Ascending aorta (tissue), 2 donors: ENCODE measurements at regions not wholly inside any gene's neighbourhood (a gene's known extent, or its start where the extent isn't known, plus 50 kb on each side); places are given as distances from the start of the nearest gene placed in this dataset.

Experiments used
- DNase-seq, 2 donors: peaks; one replicate each; pipeline ENCODE4 v3.0.0-alpha.2; 2019; ENCODE audit warnings: low spot score in 2 of 2
- H3K27ac ChIP-seq, 2 donors: fragments of 200-600 bp; sonication (generic); one replicate each; pipeline ENCODE4 v1.5.1; 2016 to 2017; ENCODE audit warnings: mild to moderate bottlenecking in 1 of 2
- H3K27me3 ChIP-seq: fragments of 200-600 bp; sonication (generic); one replicate; pipeline ENCODE4 v1.5.1; 2017
- H3K36me3 ChIP-seq, 2 donors: fragments of 200-600 bp; sonication (generic); one replicate each; pipeline ENCODE4 v1.5.1; 2016
- H3K4me1 ChIP-seq, 2 donors: fragments of 200-600 bp; sonication (generic); one replicate each; pipeline ENCODE4 v1.5.1; 2016 to 2017; ENCODE audit warnings: mild to moderate bottlenecking in 1 of 2
- H3K4me3 ChIP-seq, 2 donors: fragments of 200-600 bp; sonication (generic); one replicate each; pipeline ENCODE4 v1.5.1; 2016 to 2017; ENCODE audit warnings: mild to moderate bottlenecking in 1 of 2
- H3K9me3 ChIP-seq, 2 donors: fragments of 200-600 bp; sonication (generic); one replicate each; pipeline ENCODE4 v1.5.1; 2016
- intact Hi-C: fragments of 100-400 bp; cut with DNase I; formaldehyde crosslinking; loops from one replicate; pipeline ENCODE4 v1.15.1; 2023
- TF ChIP-seq, protein P1 (sequence below), 3 experiments: fragments of 200-600 bp in 2 of 3; fragments of 450-650 bp in 1 of 3; sonication (generic) in 2 of 3; IDR thresholded peaks; one replicate each; pipeline ENCODE4 v1.5.1; 2016 to 2019; ENCODE audit warnings: antibody characterized with exemption in 3 of 3, mild to moderate bottlenecking in 1 of 3, moderate library complexity in 1 of 3

DNA sequence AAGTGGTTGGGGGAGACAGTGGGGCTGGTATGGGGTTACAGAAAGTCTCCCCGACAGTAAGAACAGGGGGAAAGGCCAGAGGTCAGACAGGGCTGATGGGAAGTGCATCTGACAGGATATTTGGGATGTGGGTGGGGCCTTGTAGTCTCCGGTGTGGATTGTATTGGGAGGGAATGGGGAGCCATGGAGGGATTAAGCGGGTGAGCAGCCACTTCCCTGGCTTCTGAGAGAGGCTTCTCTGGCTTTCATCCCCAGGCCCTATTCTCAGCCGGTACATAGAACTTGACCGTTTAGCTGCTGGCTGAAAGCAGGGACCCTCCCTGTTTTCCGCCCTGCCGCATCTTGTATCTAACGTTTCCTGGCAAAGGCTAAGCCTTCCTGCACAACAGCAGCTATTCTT, 222.0 kb upstream of the LHX5 start:
- H3K36me3 ChIP-seq, result no peaks in the 10 kb centered on the region
- no peak overlapping the region for H3K27ac ChIP-seq
- no peaks in the 10 kb centered on the region for H3K9me3 ChIP-seq
- no peaks in the 10 kb centered on the region for H3K27me3 ChIP-seq
- TF ChIP-seq, protein P1, sequence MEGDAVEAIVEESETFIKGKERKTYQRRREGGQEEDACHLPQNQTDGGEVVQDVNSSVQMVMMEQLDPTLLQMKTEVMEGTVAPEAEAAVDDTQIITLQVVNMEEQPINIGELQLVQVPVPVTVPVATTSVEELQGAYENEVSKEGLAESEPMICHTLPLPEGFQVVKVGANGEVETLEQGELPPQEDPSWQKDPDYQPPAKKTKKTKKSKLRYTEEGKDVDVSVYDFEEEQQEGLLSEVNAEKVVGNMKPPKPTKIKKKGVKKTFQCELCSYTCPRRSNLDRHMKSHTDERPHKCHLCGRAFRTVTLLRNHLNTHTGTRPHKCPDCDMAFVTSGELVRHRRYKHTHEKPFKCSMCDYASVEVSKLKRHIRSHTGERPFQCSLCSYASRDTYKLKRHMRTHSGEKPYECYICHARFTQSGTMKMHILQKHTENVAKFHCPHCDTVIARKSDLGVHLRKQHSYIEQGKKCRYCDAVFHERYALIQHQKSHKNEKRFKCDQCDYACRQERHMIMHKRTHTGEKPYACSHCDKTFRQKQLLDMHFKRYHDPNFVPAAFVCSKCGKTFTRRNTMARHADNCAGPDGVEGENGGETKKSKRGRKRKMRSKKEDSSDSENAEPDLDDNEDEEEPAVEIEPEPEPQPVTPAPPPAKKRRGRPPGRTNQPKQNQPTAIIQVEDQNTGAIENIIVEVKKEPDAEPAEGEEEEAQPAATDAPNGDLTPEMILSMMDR (IDR thresholded peaks at IDR 0.05), result no peak
- H3K4me3 ChIP-seq, result no peak overlapping the region
- intact Hi-C loops, result no loop called here
- DNase-seq, result no peak
- H3K4me1 ChIP-seq, result no peaks in the 10 kb centered on the region

GRCh38 chr12:113689047-113689610, 217.5 kb upstream of the LHX5 start:
- no peaks in the 10 kb centered on the region for H3K27me3 ChIP-seq
- no peak overlapping the region for H3K4me3 ChIP-seq
- intact Hi-C loops, result no loop called here
- H3K27ac ChIP-seq, result no peak overlapping the region
- TF ChIP-seq, protein P1 (IDR thresholded peaks at IDR 0.05), result no peak
- no peak for DNase-seq
- no peaks in the 10 kb centered on the region for H3K9me3 ChIP-seq
- H3K4me1 ChIP-seq, result no peaks in the 10 kb centered on the region
- H3K36me3 ChIP-seq, result no peaks in the 10 kb centered on the region

DNA sequence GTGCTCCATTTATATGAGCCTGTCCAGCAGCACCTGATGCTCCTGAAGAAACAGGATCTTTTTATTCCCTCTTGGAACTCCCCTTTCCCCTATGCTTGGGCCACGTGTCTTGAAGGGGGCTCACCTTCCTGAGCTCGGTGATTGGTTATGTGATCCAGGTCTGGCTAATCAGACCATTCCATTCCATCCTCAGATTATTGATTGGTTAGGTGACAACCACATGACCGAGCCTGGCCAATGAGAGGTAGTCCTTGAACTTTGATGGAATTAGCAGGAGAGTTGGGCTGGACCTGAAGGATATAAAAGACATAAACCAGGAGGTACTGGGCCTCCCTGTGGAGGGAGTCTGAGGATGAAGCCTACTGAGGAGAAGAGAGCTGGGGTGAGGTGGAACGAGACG, 216.6 kb upstream of the LHX5 start:
- TF ChIP-seq, protein P1 (IDR thresholded peaks at IDR 0.05), result no peak
- no peaks in the 10 kb centered on the region for H3K36me3 ChIP-seq
- no peak overlapping the region for H3K4me3 ChIP-seq
- intact Hi-C loops, result no loop called here
- H3K27ac ChIP-seq, result no peak overlapping the region
- no peaks in the 10 kb centered on the region for H3K4me1 ChIP-seq
- no peak for DNase-seq
- no peaks in the 10 kb centered on the region for H3K27me3 ChIP-seq
- no peaks in the 10 kb centered on the region for H3K9me3 ChIP-seq

DNA sequence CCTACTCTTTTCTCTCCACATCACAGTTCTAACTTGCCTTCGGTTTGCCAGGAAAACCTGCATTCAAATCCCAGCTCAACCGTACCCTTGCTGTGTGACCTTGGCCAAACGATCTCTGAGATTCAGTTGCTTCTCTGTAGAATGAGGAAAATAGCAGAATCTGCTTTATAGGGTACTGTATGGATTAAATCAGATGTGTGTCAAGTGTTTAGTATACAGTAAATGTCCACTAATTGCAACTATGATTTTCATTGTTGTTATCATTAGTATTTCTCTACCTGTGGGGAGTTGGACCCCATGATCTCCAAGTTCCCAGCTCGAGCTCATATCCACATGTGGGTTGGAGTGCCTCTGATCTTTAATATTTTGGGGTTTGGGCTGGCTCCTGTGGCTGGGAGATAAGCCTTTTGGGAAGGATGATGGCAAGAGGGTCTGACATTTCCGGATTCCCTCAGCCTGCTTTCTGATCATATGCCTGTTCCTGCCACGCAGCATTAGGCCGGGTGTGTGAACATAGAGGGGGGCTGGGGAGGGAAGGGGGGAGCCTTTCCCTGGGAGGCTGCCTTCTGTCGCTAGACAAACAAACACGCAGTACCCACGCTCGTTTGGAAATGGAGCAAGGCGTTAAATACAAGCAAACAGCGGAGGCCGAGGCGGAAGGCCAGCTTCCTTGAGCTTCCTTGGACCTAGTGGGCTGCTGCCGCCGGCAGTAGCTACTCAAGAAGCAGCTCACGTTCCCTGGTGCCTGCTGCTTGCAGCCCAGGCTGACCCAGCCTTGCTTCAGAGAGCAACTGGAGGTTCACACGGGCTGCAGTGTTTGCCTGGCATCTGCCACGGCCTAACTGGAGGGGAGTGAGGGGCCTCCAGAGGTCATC, 213.5 kb upstream of the LHX5 start:
- H3K27ac ChIP-seq, result no peak overlapping the region
- H3K9me3 ChIP-seq, result no peaks in the 10 kb centered on the region
- intact Hi-C loops, result no loop called here
- TF ChIP-seq, protein P1 (IDR thresholded peaks at IDR 0.05), result no peak
- H3K36me3 ChIP-seq, result no peaks in the 10 kb centered on the region
- H3K4me1 ChIP-seq, result no peaks in the 10 kb centered on the region
- H3K4me3 ChIP-seq, result no peak overlapping the region
- no peaks in the 10 kb centered on the region for H3K27me3 ChIP-seq
- no peak for DNase-seq

DNA sequence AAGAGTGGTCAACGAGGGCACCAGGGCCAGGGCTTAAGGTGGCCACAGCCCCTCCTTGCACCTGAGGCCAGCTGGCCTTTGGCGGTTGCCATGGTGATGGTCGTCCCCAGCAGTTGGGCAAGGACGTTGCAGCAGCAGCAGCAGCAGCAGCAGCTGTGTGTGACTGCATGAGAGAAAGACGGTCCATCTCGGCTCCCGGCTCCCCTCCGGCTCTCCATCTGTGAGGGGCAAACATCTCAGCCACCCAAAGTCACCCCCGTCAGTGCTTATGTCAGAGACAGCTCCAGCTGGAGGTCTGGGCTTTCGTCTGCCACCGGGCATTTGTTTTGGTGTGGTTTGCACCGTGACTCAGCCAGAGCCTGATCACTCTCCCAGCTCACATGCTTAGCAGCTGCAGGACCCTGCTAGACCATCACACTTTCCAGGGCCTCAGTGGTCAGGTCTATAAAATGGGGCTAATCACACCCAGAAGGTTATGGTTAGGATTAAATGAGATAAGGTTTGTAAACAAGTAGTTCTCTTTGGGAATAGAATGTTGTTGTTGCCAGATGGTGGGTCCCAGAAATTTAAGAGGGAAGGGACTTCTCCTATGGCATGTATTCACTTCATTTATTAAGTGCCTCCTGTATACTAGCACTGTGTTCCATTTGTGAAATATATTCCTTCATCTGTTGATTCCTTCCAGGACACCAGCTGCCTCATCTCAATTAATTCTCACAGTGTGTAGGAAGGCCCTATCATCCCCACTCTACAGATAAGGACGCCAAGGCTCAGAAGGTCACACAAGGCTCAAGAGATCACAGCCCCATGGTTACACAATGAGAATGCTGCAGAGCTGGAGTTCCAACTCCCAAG, 212.6 kb upstream of the LHX5 start:
- TF ChIP-seq, protein P1 (IDR thresholded peaks at IDR 0.05), result no peak
- Histone ChIP-seq H3K27me3 (no peaks in the 10 kb centered on the region), H3K4me3 (no peak overlapping the region), H3K9me3 (no peaks in the 10 kb centered on the region), H3K4me1 (no peaks in the 10 kb centered on the region), H3K36me3 (no peaks in the 10 kb centered on the region), H3K27ac (no peak overlapping the region)
- DNase-seq, result no peak
- intact Hi-C loops, result no loop called here
